ENCODE measurements at regions not wholly inside any gene's neighbourhood (a gene's known extent, or its start where the extent isn't known, plus 50 kb on each side); places are given as distances from the start of the nearest gene placed in this dataset.
"Not testable (repeated sequence)": the region's sequence is repeated elsewhere in the genome, so short reads cannot be mapped to it uniquely, and the experiment has no call there.

DNA sequence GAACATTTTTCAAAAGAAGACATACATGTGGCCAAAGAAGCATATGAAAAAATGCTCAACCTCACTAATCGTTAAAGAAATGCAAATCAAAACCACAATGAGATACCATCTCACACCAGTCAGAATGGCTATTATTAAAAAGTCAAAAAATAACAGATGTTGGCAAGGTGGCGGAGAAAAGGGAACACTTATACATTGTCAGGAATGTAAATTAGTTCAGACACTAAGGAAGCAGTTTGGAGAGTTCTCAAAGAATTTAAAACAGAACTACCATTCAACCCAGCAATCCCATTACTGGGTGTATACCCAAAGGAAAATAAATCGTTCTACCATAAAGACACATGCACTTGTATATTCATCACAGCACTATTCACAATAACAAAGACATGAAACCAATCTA lies 106.9 kb downstream of the APTX start:
- not testable (repeated sequence) for DNase-seq

DNA sequence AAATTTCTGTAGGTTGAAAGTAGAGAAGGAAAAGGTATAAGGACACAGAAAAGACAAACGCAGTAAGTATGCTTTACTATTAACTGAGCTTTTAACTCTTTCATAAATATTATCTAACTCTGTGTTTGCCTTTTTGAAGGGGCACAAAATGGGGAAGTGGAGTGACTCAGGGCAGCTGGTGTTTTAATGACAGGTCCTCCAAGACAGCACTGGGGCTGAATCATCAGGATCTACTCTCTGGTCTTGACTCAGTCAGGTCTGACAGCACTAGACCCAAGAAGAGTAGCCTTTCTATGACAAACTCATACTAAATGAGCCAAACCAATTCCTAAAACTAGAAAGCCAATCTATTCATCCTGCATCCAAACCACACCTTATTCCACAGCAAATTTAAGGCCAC lies 102.2 kb downstream of the APTX start:
- no peak for DNase-seq

DNA sequence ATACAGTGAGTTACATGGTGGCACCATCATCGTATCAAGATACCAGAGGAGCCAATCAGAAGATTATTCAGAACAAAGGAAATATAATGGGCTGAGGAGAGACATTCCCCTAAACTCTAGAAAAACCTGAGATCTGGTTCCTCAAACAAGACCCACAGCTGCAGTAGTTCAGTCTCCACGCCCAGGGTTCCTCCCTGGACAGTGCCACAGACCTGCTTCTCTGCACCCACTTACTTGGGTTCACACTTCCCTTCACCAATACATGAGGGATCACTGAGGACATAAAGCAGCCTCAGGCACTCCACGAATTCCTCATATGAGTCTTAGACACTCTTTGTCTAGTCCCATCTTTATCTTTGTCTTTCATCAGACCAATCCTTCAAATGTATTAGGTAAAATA lies 101.7 kb downstream of the APTX start:
- DNase-seq, result no peak

DNA sequence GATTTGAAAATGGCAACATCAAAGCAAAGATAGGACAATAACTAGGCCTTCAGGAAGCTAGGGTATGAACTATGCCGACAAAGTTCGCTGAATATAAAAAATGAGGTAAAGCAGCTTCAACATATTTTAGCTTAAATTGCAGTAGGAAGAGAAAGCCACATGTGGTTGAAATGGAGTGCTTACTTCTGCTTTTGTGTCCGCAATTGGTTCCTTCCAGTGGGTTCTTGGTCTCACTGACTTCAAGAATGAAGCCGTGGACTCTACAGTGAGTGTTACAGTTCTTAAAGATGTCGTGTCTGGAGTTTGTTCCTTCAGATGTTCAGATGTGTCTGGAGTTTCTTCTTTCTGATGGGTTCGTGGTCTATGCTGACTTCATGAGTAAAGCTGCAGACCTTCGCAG lies 95.2 kb downstream of the APTX start:
- no peak for DNase-seq

DNA sequence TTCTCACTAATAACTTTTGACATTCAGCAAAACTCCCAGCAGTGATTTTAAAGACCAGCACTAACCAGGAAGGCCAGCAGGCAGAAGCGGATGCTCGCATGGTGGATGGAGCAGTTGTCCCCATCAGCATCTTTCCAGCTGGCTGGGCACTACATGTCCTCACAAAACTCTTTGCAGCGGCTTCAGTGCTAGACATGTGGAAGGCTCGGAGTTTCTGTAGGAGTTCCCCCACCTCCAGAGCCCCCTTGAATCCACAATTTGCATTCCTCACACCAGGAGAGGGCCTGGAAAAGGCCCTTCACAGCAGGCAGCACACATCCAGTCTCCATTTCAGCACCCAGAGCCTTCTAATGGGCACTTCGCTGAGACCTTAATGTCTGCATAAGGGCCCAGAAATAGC lies 85.6 kb downstream of the APTX start:
- no peak for DNase-seq

DNA sequence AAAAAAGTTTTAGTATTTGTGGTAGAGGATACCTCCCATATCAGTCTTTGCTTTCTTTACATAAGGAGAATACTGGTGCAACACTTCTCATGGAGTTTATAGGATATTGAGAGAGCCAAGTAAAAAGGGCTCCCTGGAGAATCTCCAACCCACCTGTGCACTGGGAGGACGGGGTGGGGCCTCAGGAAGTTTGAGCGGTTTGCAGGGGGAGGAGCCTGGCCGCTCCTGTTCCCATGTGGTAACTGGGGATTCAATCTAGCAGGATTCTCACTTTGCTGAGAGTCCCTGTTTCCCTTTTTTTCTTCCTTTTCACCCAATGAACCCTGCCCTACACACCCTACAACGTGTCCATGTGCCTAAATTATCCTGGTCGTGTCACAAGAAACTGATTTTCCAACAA lies 82.8 kb downstream of the APTX start:
- peak; percentile 11 for DNase-seq

Measured in NCI-H2171 (cell line).